ENCODE measurements at regions not wholly inside any gene's neighbourhood (a gene's known extent, or its start where the extent isn't known, plus 50 kb on each side); places are given as distances from the start of the nearest gene placed in this dataset.

DNA sequence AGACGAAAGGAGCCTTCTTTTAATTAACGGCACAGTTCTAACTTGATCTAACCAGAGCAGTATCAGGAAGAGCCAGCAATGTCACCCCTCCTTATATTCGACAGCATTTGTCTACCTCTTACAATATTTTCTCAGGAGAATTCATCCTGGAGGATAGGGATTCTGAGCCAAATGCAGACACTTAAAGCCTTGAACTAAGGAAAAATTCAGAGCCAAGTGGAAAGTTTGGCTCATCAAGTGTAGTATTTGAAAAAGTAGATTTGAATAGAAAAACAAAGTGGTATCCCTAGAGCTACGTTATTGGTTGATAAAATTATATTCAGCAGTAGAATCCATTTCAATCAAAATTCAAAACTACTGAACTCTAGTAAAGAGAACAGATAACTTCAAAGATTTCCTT is 732.0 kb upstream of the ADGRL2 start:
- Histone ChIP-seq H3K36me3 (ENCODE audit: control insufficient read depth, insufficient read depth, low read length) (no peaks in the 10 kb centered on the region), H3K27me3 (replicated peaks; ENCODE audit: control insufficient read depth, insufficient read depth, low read length) (no peaks in the 10 kb centered on the region), H3K4me3 (replicated peaks; ENCODE audit: low read depth, low read length) (no peak overlapping the region)
- DNase-seq (ENCODE audit: extremely low read depth, insufficient read length) = no peak
- TF ChIP-seq, protein P1, sequence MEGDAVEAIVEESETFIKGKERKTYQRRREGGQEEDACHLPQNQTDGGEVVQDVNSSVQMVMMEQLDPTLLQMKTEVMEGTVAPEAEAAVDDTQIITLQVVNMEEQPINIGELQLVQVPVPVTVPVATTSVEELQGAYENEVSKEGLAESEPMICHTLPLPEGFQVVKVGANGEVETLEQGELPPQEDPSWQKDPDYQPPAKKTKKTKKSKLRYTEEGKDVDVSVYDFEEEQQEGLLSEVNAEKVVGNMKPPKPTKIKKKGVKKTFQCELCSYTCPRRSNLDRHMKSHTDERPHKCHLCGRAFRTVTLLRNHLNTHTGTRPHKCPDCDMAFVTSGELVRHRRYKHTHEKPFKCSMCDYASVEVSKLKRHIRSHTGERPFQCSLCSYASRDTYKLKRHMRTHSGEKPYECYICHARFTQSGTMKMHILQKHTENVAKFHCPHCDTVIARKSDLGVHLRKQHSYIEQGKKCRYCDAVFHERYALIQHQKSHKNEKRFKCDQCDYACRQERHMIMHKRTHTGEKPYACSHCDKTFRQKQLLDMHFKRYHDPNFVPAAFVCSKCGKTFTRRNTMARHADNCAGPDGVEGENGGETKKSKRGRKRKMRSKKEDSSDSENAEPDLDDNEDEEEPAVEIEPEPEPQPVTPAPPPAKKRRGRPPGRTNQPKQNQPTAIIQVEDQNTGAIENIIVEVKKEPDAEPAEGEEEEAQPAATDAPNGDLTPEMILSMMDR (IDR thresholded peaks at IDR 0.05; ENCODE audit: insufficient read depth, low read length, poor library complexity, severe bottlenecking) = no peak

DNA sequence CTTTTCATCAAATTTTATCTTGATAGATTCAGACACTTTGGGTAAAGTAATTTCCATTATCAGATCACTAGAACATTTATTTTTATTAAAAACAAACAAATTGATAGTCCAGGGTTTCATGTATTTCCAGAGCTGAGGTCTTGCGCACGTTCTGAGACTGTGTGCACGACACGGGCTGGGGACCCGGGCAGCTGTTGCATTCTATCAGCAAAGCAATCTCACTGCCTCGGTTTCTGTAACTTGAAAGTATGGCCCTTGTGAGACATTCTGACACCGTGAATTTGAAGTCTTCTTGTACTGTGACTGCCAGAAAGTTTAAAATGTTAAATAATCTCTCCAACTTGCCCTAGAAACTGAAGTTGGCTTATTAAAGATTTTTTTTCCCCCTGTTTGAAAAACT is 746.9 kb upstream of the ADGRL2 start:
- Histone ChIP-seq H3K4me3 (replicated peaks; ENCODE audit: low read depth, low read length) (no peak overlapping the region), H3K36me3 (ENCODE audit: control insufficient read depth, insufficient read depth, low read length) (no peaks in the 10 kb centered on the region), H3K27me3 (replicated peaks; ENCODE audit: control insufficient read depth, insufficient read depth, low read length) (no peaks in the 10 kb centered on the region)
- TF ChIP-seq, protein P1 (IDR thresholded peaks at IDR 0.05; ENCODE audit: insufficient read depth, low read length, poor library complexity, severe bottlenecking) = no peak
- no peak for DNase-seq (ENCODE audit: extremely low read depth, insufficient read length)

DNA sequence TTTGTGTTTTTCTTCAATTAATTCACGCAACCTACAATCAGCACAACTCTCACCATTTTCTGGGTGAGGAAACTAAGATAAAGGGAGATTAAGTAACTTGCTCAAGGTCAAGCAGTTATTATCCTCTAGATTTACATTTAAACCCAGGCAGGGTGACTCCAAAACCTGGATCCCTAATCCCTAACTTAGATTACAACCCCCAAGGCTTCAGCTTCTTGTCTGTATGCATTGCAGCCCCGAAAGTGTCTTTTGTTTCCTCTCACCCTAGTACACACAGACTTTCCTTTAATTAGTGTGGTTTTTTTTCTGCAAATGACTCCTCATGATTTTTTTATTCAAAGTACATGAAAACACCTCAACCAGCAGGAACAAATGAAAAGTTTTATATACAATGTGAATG is 748.6 kb upstream of the ADGRL2 start:
- H3K36me3 ChIP-seq (ENCODE audit: control insufficient read depth, insufficient read depth, low read length) = no peaks in the 10 kb centered on the region
- no peaks in the 10 kb centered on the region for H3K27me3 ChIP-seq (replicated peaks; ENCODE audit: control insufficient read depth, insufficient read depth, low read length)
- TF ChIP-seq, protein P1 (IDR thresholded peaks at IDR 0.05; ENCODE audit: insufficient read depth, low read length, poor library complexity, severe bottlenecking) = no peak
- no peak overlapping the region for H3K4me3 ChIP-seq (replicated peaks; ENCODE audit: low read depth, low read length)
- DNase-seq (ENCODE audit: extremely low read depth, insufficient read length) = no peak

DNA sequence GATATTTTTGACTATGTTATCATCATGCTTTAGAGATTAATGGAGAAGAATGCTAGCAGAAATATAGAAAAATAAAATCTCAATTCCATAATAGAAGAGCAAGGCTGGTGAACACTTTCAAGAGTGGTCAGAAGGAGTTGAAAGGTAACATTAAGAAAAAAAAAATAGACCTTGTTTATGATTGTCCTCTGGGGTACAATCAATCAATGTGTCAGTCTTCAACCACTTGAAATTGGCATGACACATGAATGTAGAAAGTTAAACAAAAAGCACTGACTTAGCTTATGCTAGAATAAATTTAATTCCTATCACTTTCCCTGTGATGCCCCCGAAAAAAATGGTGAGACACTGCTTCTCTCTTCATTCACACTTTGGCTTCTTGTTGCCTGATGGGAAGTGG is 750.3 kb upstream of the ADGRL2 start:
- Histone ChIP-seq H3K36me3 (ENCODE audit: control insufficient read depth, insufficient read depth, low read length) (no peaks in the 10 kb centered on the region), H3K27me3 (replicated peaks; ENCODE audit: control insufficient read depth, insufficient read depth, low read length) (no peaks in the 10 kb centered on the region), H3K4me3 (replicated peaks; ENCODE audit: low read depth, low read length) (no peak overlapping the region)
- TF ChIP-seq, protein P1 (IDR thresholded peaks at IDR 0.05; ENCODE audit: insufficient read depth, low read length, poor library complexity, severe bottlenecking) = no peak
- DNase-seq (ENCODE audit: extremely low read depth, insufficient read length) = no peak

DNA sequence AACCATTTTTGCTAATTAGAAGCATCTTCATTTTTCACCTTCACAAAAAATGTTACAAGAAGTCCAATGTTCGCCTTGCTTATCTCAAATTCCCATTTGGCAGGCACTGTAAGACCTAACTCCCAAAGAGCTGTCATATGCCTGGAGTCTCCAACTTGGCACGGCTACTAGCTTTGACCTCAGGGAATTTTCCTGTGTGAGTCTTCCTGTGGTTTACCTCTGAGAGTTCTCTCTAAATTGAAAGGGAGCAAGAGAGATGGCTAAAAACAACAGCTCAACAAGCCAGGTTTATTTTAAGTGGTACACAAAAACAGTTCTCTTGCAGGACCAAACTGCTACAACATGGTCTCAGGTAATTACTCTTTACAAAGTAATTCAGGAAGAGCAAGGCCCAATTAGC is 756.0 kb upstream of the ADGRL2 start:
- TF ChIP-seq, protein P1 (IDR thresholded peaks at IDR 0.05; ENCODE audit: insufficient read depth, low read length, poor library complexity, severe bottlenecking) = no peak
- DNase-seq (ENCODE audit: extremely low read depth, insufficient read length) = no peak
- H3K27me3 ChIP-seq (replicated peaks; ENCODE audit: control insufficient read depth, insufficient read depth, low read length) = no peaks in the 10 kb centered on the region

DNA sequence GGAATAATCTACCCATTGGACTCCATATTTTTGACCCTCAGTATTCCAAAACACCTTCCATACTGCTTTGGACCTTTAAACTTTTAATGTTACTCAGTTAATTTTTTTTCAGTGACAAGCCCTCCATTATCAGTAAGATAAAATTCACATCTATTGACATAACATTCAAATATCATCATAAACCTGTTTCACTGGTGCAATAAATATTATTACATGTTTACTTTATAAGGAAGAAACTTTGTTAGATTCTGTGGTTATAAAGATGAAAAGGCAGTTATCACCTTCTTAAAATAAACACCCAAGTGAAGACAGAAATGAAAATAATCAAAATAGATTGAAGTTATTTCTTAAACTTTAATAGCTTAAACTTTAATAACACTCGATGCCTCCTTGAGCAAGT is 758.5 kb upstream of the ADGRL2 start:
- DNase-seq (ENCODE audit: extremely low read depth, insufficient read length) = no peak
- no peak overlapping the region for H3K4me3 ChIP-seq (replicated peaks; ENCODE audit: low read depth, low read length)
- no peaks in the 10 kb centered on the region for H3K36me3 ChIP-seq (ENCODE audit: control insufficient read depth, insufficient read depth, low read length)
- TF ChIP-seq, protein P1 (IDR thresholded peaks at IDR 0.05; ENCODE audit: insufficient read depth, low read length, poor library complexity, severe bottlenecking) = no peak
- H3K27me3 ChIP-seq (replicated peaks; ENCODE audit: control insufficient read depth, insufficient read depth, low read length) = no peaks in the 10 kb centered on the region

More for the DNA sequence above, 756.0 kb upstream of the ADGRL2 start:
- Histone ChIP-seq H3K36me3 (ENCODE audit: control insufficient read depth, insufficient read depth, low read length) (no peaks in the 10 kb centered on the region), H3K4me3 (replicated peaks; ENCODE audit: low read depth, low read length) (no peak overlapping the region)

All from GM06990 (cell line).